ENCODE measurements at regions not wholly inside any gene's neighbourhood (a gene's known extent, or its start where the extent isn't known, plus 50 kb on each side); places are given as distances from the start of the nearest gene placed in this dataset.
A peak's percentile ranks its signal among the peaks of the same experiment; 100 is the strongest.

DNA sequence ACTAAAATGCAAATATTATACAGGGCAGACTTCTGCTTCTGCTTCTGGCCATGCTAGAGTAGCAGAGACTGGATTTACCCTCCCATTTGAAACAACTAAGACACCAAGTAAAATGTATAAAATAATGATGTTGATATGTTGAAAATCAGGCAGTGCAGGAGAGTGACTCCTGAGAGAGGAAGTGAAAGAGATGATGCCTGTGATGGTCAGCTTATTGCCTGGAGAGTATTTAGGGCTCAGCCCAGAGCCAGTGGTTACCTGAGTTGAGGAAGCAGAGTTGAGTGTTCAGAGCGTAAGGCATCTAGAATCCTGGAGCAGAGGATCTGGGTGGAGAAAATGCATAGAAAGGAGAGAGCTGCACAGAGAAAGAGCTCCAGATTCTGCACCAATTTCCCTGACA, 131.8 kb upstream of the C14orf180 start:
- ATAC-seq (ENCODE audit: insufficient read depth, low read depth) (no peak), DNase-seq (no peak)
- no peak overlapping the region for H3K4me2 ChIP-seq (ENCODE audit: insufficient read depth, low read length)
- no peak overlapping the region for H3K27ac ChIP-seq (ENCODE audit: low read length)
- no peak overlapping the region for H3K4me3 ChIP-seq (ENCODE audit: low read depth in 1 of 2, low read length in 2 of 2)
- TF ChIP-seq, protein P1, sequence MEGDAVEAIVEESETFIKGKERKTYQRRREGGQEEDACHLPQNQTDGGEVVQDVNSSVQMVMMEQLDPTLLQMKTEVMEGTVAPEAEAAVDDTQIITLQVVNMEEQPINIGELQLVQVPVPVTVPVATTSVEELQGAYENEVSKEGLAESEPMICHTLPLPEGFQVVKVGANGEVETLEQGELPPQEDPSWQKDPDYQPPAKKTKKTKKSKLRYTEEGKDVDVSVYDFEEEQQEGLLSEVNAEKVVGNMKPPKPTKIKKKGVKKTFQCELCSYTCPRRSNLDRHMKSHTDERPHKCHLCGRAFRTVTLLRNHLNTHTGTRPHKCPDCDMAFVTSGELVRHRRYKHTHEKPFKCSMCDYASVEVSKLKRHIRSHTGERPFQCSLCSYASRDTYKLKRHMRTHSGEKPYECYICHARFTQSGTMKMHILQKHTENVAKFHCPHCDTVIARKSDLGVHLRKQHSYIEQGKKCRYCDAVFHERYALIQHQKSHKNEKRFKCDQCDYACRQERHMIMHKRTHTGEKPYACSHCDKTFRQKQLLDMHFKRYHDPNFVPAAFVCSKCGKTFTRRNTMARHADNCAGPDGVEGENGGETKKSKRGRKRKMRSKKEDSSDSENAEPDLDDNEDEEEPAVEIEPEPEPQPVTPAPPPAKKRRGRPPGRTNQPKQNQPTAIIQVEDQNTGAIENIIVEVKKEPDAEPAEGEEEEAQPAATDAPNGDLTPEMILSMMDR (IDR thresholded peaks at IDR 0.05; ENCODE audit: borderline replicate concordance, extremely low read depth, low read length, poor library complexity, severe bottlenecking) = no peak
- TF ChIP-seq EZH2 (IDR thresholded peaks at IDR 0.05; ENCODE audit: borderline replicate concordance, low read depth, low read length, severe bottlenecking) = no peak
- H3K9ac ChIP-seq (ENCODE audit: low read depth, low read length) = no peak overlapping the region
- H3K4me1 ChIP-seq (ENCODE audit: insufficient read depth, low read length) = no peaks in the 10 kb centered on the region
- no peak overlapping the region for H2AFZ ChIP-seq (ENCODE audit: low read depth, low read length)
- no peaks in the 10 kb centered on the region for H3K79me2 ChIP-seq (ENCODE audit: insufficient read depth, low read length)
- no peaks in the 10 kb centered on the region for H3K27me3 ChIP-seq (ENCODE audit: insufficient read depth, low read length, poor library complexity)
- H3K9me3 ChIP-seq (ENCODE audit: insufficient read depth, low read length, severe bottlenecking) = no peaks in the 10 kb centered on the region
- no peaks in the 10 kb centered on the region for H3K36me3 ChIP-seq (ENCODE audit: insufficient read depth, low read length)
- H4K20me1 ChIP-seq (ENCODE audit: insufficient read depth, low read length) = no peaks in the 10 kb centered on the region

DNA sequence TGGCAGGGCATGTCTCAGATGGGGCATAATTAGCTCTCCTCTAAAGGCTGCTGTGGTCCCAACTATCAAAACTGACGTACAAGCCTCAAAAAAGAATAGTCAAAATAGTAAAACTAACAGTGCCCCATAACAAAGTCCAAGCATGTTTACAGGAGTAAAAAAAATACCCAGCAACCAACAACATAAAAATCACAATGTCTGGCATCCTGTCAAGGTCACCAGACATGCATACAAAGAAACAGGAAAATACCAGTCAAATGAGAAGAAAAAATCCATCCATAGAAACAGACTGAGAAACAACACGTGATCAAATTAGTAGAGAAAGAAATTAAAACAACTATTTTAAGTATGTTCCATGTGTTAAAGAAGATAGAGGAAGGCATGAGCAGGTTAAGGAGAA, 131.2 kb upstream of the C14orf180 start:
- Histone ChIP-seq H3K79me2 (ENCODE audit: insufficient read depth, low read length) (no peaks in the 10 kb centered on the region), H3K9me3 (ENCODE audit: insufficient read depth, low read length, severe bottlenecking) (no peaks in the 10 kb centered on the region), H2AFZ (ENCODE audit: low read depth, low read length) (no peak overlapping the region), H3K27me3 (ENCODE audit: insufficient read depth, low read length, poor library complexity) (no peaks in the 10 kb centered on the region), H4K20me1 (ENCODE audit: insufficient read depth, low read length) (no peaks in the 10 kb centered on the region), H3K27ac (ENCODE audit: low read length) (no peak overlapping the region), H3K4me1 (ENCODE audit: insufficient read depth, low read length) (no peaks in the 10 kb centered on the region), H3K4me3 (ENCODE audit: low read depth in 1 of 2, low read length in 2 of 2) (no peak overlapping the region), H3K36me3 (ENCODE audit: insufficient read depth, low read length) (no peaks in the 10 kb centered on the region), H3K9ac (ENCODE audit: low read depth, low read length) (no peak overlapping the region), H3K4me2 (ENCODE audit: insufficient read depth, low read length) (no peak overlapping the region)
- no peak for TF ChIP-seq EZH2 (IDR thresholded peaks at IDR 0.05; ENCODE audit: borderline replicate concordance, low read depth, low read length, severe bottlenecking)
- ATAC-seq (ENCODE audit: insufficient read depth, low read depth) (no peak), DNase-seq (no peak)

DNA sequence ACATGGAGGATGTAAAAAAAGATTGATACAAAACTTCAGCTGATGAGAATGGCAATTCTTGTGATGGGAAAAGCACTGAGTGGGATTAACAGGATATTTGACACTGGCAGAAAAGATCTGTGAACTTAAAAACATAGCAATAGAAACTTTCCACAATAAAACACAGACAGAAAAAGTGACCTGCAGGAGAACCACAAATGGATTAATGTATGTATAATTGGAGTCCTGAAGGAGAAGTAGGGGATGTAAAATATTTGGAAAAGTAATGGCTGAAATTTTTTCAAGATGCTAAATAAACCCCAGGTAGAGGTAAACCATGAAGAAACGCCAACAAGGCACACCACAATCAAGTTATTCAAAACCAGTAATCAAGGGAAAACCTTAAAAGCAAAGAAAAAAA, 130.8 kb upstream of the C14orf180 start:
- H3K4me1 ChIP-seq (ENCODE audit: insufficient read depth, low read length) = no peaks in the 10 kb centered on the region
- H4K20me1 ChIP-seq (ENCODE audit: insufficient read depth, low read length) = no peaks in the 10 kb centered on the region
- H3K4me3 ChIP-seq (ENCODE audit: low read depth in 1 of 2, low read length in 2 of 2) = no peak overlapping the region
- no peaks in the 10 kb centered on the region for H3K36me3 ChIP-seq (ENCODE audit: insufficient read depth, low read length)
- no peak for DNase-seq
- H3K27ac ChIP-seq (ENCODE audit: low read length) = no peak overlapping the region
- H3K79me2 ChIP-seq (ENCODE audit: insufficient read depth, low read length) = no peaks in the 10 kb centered on the region
- no peak overlapping the region for H3K9ac ChIP-seq (ENCODE audit: low read depth, low read length)
- TF ChIP-seq EZH2 (IDR thresholded peaks at IDR 0.05; ENCODE audit: borderline replicate concordance, low read depth, low read length, severe bottlenecking) = no peak
- TF ChIP-seq, protein P1 (IDR thresholded peaks at IDR 0.05; ENCODE audit: borderline replicate concordance, extremely low read depth, low read length, poor library complexity, severe bottlenecking) = no peak
- no peak for ATAC-seq (ENCODE audit: insufficient read depth, low read depth)
- no peaks in the 10 kb centered on the region for H3K9me3 ChIP-seq (ENCODE audit: insufficient read depth, low read length, severe bottlenecking)
- H3K4me2 ChIP-seq (ENCODE audit: insufficient read depth, low read length) = no peak overlapping the region
- H2AFZ ChIP-seq (ENCODE audit: low read depth, low read length) = no peak overlapping the region
- H3K27me3 ChIP-seq (ENCODE audit: insufficient read depth, low read length, poor library complexity) = no peaks in the 10 kb centered on the region

DNA sequence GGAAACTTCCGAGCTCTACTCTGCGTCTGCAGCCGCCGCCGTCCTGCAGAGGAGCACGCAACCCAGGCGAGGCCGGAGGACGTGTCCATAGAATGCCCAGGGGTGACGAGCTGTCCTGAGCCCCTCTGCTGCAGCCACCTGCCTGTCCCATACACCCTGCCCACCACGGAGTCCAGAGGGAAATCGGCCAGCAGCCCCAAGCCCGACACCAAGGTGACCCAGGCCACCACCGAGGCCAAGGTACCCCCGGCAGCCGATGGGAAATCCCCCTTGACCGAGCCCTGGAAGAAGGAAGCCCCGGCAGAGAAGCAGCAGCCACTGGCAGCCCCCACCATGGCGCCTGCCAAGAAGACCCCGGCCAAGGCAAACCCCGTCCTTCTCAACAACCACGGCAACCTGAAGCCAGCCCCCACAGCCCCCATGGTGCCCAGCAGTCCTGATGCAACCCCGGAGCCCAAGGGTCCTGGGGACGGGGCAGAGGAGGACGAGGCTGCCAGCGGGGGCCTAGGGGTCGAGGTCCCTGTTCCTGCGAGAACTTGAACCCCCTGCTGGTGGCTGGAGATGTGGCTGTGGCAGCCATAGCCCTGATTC, 128.7 kb upstream of the C14orf180 start:
- H3K4me2 ChIP-seq (ENCODE audit: insufficient read depth, low read length) = no peak overlapping the region
- no peaks in the 10 kb centered on the region for H3K27me3 ChIP-seq (ENCODE audit: insufficient read depth, low read length, poor library complexity)
- ATAC-seq (ENCODE audit: insufficient read depth, low read depth) (no peak), DNase-seq (peak; percentile 0)
- no peak overlapping the region for H3K9ac ChIP-seq (ENCODE audit: low read depth, low read length)
- no peaks in the 10 kb centered on the region for H3K36me3 ChIP-seq (ENCODE audit: insufficient read depth, low read length)
- H3K79me2 ChIP-seq (ENCODE audit: insufficient read depth, low read length) = no peaks in the 10 kb centered on the region
- no peaks in the 10 kb centered on the region for H4K20me1 ChIP-seq (ENCODE audit: insufficient read depth, low read length)
- no peak overlapping the region for H3K27ac ChIP-seq (ENCODE audit: low read length)
- H3K9me3 ChIP-seq (ENCODE audit: insufficient read depth, low read length, severe bottlenecking) = no peaks in the 10 kb centered on the region
- TF ChIP-seq EZH2 (IDR thresholded peaks at IDR 0.05; ENCODE audit: borderline replicate concordance, low read depth, low read length, severe bottlenecking) = no peak
- TF ChIP-seq, protein P1 (IDR thresholded peaks at IDR 0.05; ENCODE audit: borderline replicate concordance, extremely low read depth, low read length, poor library complexity, severe bottlenecking) = no peak
- no peaks in the 10 kb centered on the region for H3K4me1 ChIP-seq (ENCODE audit: insufficient read depth, low read length)
- no peak overlapping the region for H3K4me3 ChIP-seq (ENCODE audit: low read depth in 1 of 2, low read length in 2 of 2)
- H2AFZ ChIP-seq (ENCODE audit: low read depth, low read length) = no peak overlapping the region
